B cell (primary cell): ENCODE measurements at regions not wholly inside any gene's neighbourhood (a gene's known extent, or its start where the extent isn't known, plus 50 kb on each side); places are given as distances from the start of the nearest gene placed in this dataset.

ENCODE experiments used
- ATAC-seq: fragments of 200-7000 bp; cut with Tn5 transposase; one replicate; pipeline ENCODE4 v1.10.0; 2021; ENCODE audit warnings: low read depth, mild to moderate bottlenecking, moderate number of reproducible peaks, moderate library complexity
- CTCF ChIA-PET: fragments of 350-600 bp; sonication (Branson Sonifier 250); formaldehyde crosslinking; loops from one replicate; lab custom pipeline; 2021; ENCODE audit warnings: antibody characterized with exemption, inconsistent platforms; lab: Charles Lee
- POLR2A ChIA-PET: fragments of 350-600 bp; sonication (Branson Sonifier 250); formaldehyde crosslinking; loops from one replicate; lab custom pipeline; 2021; ENCODE audit warnings: antibody characterized with exemption; lab: Charles Lee
- DNase-seq: peaks from one replicate; pipeline ENCODE4 v3.0.0; 2013
- H2AFZ ChIP-seq: 2 replicates; pipeline ENCODE4 v1.6.1; 2012; ENCODE audit warnings: mild to moderate bottlenecking, low read depth, low read length; ENCODE audit not compliant: insufficient read depth, poor library complexity, severe bottlenecking
- H3K27ac ChIP-seq, 2 donors: 1 replicate in 1 of 2; 2 replicates in 1 of 2; pipeline ENCODE4 v1.5.1; 2012 to 2013; ENCODE audit warnings: low read length in 2 of 2, mild to moderate bottlenecking in 2 of 2, moderate library complexity in 1 of 2
- H3K27me3 ChIP-seq, 4 experiments: fragments of 200-600 bp in 1 of 4; sonication (generic) in 1 of 4; replicated peaks in 1 of 4; 1 replicate in 2 of 4; 2 replicates in 2 of 4; pipeline versions ENCODE4 v1.6.1 to v1.7.0; 2013 to 2016; ENCODE audit warnings: low read length in 3 of 4, mild to moderate bottlenecking in 2 of 4, mixed read lengths in 1 of 4, moderate library complexity in 1 of 4; ENCODE audit not compliant: insufficient read depth in 4 of 4, control insufficient read depth in 3 of 4; ENCODE audit errors: control extremely low read depth in 1 of 4
- H3K36me3 ChIP-seq, 2 experiments: replicated peaks in 1 of 2; 1 replicate in 1 of 2; 2 replicates in 1 of 2; pipeline versions ENCODE4 v1.6.1 to v1.7.1; 2013; ENCODE audit warnings: low read length in 1 of 2; ENCODE audit not compliant: insufficient read depth in 2 of 2, control insufficient read depth in 1 of 2; ENCODE audit errors: control extremely low read depth in 1 of 2, extremely low read depth in 1 of 2
- H3K4me1 ChIP-seq, 2 donors: fragments of 200-600 bp in 1 of 2; sonication (generic) in 1 of 2; 1 replicate in 1 of 2; 2 replicates in 1 of 2; pipeline versions ENCODE4 v1.5.1 to v1.6.1; 2013 to 2017; ENCODE audit warnings: low read length in 2 of 2; ENCODE audit not compliant: control insufficient read depth in 2 of 2, insufficient read depth in 2 of 2
- H3K4me2 ChIP-seq: replicated peaks from 2 replicates; pipeline ENCODE3; 2012; ENCODE audit warnings: mild to moderate bottlenecking, low read depth, low read length; ENCODE audit not compliant: poor library complexity, severe bottlenecking
- H3K4me3 ChIP-seq, 5 experiments: fragments of 200-600 bp in 1 of 5; sonication (generic) in 1 of 5; 1 replicate in 3 of 5; 2 replicates in 2 of 5; pipeline versions ENCODE4 v1.5.1 to v1.7.0; 2011 to 2016; ENCODE audit warnings: low read length in 4 of 5, mild to moderate bottlenecking in 4 of 5, low read depth in 2 of 5, control low read depth in 1 of 5, moderate library complexity in 1 of 5; ENCODE audit not compliant: insufficient read depth in 1 of 5; ENCODE audit errors: control extremely low read depth in 1 of 5, extremely low read depth in 1 of 5
- H3K79me2 ChIP-seq: fragments of 200-600 bp; sonication (generic); one replicate; pipeline ENCODE4 v1.6.0; 2016; ENCODE audit warnings: low read length; ENCODE audit not compliant: control insufficient read depth, insufficient read depth
- H3K9ac ChIP-seq: fragments of 200-600 bp; sonication (generic); 2 replicates; pipeline ENCODE4 v1.6.1; 2017; ENCODE audit warnings: mild to moderate bottlenecking, low read length, moderate library complexity
- H3K9me3 ChIP-seq, 3 donors: one replicate each; pipeline versions ENCODE4 v1.6.1 to v1.7.1; 2013; ENCODE audit warnings: low read length in 2 of 3; ENCODE audit not compliant: control insufficient read depth in 2 of 3, insufficient read depth in 1 of 3; ENCODE audit errors: control extremely low read depth in 1 of 3
- H4K20me1 ChIP-seq: 2 replicates; pipeline ENCODE4 v1.6.0; 2012; ENCODE audit warnings: mild to moderate bottlenecking, low read length; ENCODE audit not compliant: insufficient read depth, control insufficient read depth, poor library complexity, severe bottlenecking
- H3K27ac Mint-ChIP-seq: one replicate; pipeline ENCODE4 v1.8.0; 2021; ENCODE audit warnings: mixed read lengths
- H3K27me3 Mint-ChIP-seq: one replicate; pipeline ENCODE4 v1.8.0; 2021; ENCODE audit warnings: mixed read lengths
- H3K4me1 Mint-ChIP-seq: one replicate; pipeline ENCODE4 v1.8.0; 2021; ENCODE audit warnings: mixed read lengths
- H3K4me3 Mint-ChIP-seq: one replicate; pipeline ENCODE4 v1.8.0; 2021; ENCODE audit warnings: mixed read lengths
- H3K9me3 Mint-ChIP-seq: one replicate; pipeline ENCODE4 v1.8.0; 2022; ENCODE audit warnings: mixed read lengths; ENCODE audit not compliant: insufficient read depth
- EZH2 ChIP-seq: IDR thresholded peaks from 2 replicates; pipeline ENCODE4 v1.6.1; 2012; ENCODE audit warnings: borderline replicate concordance, low read depth, mild to moderate bottlenecking, moderate library complexity, low read length; ENCODE audit not compliant: insufficient read depth, poor library complexity, severe bottlenecking
- intact Hi-C: fragments of 100-400 bp; cut with micrococcal nuclease; formaldehyde crosslinking; loops from one replicate; pipeline ENCODE4 v1.10.0; 2022
- TF ChIP-seq, protein P1 (sequence below): fragments of 200-600 bp; IDR thresholded peaks from one replicate; pipeline ENCODE4 v1.8.0; 2022; ENCODE audit warnings: antibody characterized with exemption, mild to moderate bottlenecking

DNA sequence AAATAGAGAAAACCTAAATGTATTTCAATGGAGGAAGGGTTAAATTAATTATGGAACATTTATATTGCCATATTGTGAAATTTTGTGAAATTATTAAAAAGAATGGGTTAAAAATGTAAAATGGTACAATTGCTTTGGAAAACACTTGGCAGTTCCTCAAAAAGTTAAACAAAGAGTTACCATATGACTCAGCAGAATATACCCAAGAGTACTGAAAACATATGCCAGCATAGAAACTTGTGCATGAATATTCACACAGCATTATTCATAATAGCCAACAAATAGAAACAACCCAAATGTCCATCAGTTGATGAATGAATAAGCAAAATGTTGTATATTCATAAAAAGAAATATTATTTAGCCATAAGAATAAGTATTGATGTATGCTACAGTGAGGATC lies 181.0 kb upstream of the MAST4 start:
- Histone ChIP-seq H4K20me1 (no peaks in the 10 kb centered on the region), H3K27ac (no peak overlapping the region), H2AFZ (no peak overlapping the region), H3K4me3 (no peak overlapping the region), H3K4me1 (no peaks in the 10 kb centered on the region), H3K9ac (no peak overlapping the region), H3K9me3 (no peaks in the 10 kb centered on the region), H3K36me3 (no peaks in the 10 kb centered on the region), H3K4me2 (no peak overlapping the region), H3K27me3 (no peaks in the 10 kb centered on the region), H3K79me2 (no peaks in the 10 kb centered on the region)
- Mint-ChIP-seq H3K4me1 (peaks cover 7% of the 10 kb centered on the region), H3K4me3 (no peak overlapping the region), H3K27ac (no peak overlapping the region), H3K27me3 (no peaks in the 10 kb centered on the region), H3K9me3 (peaks cover 4% of the 10 kb centered on the region)
- DNase-seq (no peak), ATAC-seq (no peak)
- ChIA-PET CTCF (no interaction called here), POLR2A (no interaction called here)
- TF ChIP-seq EZH2, result no peak
- intact Hi-C loops, result no loop called here

DNA sequence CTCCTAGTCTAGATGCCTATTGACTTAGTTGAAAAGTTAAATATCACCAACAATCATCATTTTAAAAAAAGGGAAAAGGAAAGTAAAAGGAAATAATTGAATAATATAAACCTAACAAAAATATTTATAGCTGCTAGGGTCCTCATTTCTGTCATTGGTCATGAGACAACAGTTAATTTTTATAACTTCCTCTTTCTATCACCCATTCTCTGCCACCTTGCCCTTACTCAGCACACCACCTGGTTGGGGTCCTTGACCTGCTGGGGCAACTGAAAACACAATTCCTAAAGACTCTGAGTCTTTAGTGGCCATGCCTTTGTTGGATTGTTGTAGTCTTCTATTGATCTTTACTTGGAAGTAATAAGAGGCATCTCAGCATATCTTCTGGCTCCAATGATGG lies 179.5 kb upstream of the MAST4 start:
- no peak for TF ChIP-seq EZH2
- TF ChIP-seq, protein P1, sequence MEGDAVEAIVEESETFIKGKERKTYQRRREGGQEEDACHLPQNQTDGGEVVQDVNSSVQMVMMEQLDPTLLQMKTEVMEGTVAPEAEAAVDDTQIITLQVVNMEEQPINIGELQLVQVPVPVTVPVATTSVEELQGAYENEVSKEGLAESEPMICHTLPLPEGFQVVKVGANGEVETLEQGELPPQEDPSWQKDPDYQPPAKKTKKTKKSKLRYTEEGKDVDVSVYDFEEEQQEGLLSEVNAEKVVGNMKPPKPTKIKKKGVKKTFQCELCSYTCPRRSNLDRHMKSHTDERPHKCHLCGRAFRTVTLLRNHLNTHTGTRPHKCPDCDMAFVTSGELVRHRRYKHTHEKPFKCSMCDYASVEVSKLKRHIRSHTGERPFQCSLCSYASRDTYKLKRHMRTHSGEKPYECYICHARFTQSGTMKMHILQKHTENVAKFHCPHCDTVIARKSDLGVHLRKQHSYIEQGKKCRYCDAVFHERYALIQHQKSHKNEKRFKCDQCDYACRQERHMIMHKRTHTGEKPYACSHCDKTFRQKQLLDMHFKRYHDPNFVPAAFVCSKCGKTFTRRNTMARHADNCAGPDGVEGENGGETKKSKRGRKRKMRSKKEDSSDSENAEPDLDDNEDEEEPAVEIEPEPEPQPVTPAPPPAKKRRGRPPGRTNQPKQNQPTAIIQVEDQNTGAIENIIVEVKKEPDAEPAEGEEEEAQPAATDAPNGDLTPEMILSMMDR, result no peak
- Mint-ChIP-seq H3K27ac (no peak overlapping the region), H3K9me3 (no peaks in the 10 kb centered on the region), H3K4me3 (no peak overlapping the region), H3K4me1 (peaks cover 7% of the 10 kb centered on the region), H3K27me3 (no peaks in the 10 kb centered on the region)
- no peak overlapping the region for H3K4me3 ChIP-seq
- no peaks in the 10 kb centered on the region for H4K20me1 ChIP-seq
- no peaks in the 10 kb centered on the region for H3K79me2 ChIP-seq
- CTCF ChIA-PET, result no interaction called here
- no peaks in the 10 kb centered on the region for H3K36me3 ChIP-seq
- no peak overlapping the region for H3K4me2 ChIP-seq
- H3K4me1 ChIP-seq, result no peaks in the 10 kb centered on the region
- no peak overlapping the region for H3K27ac ChIP-seq
- no peak for DNase-seq
- intact Hi-C loops, result no loop called here
- ATAC-seq, result no peak
- POLR2A ChIA-PET, result no interaction called here
- no peaks in the 10 kb centered on the region for H3K9me3 ChIP-seq
- no peaks in the 10 kb centered on the region for H3K27me3 ChIP-seq
- no peak overlapping the region for H3K9ac ChIP-seq
- H2AFZ ChIP-seq, result no peak overlapping the region
